HG02840 (cell line): ENCODE measurements at regions not wholly inside any gene's neighbourhood (a gene's known extent, or its start where the extent isn't known, plus 50 kb on each side); places are given as distances from the start of the nearest gene placed in this dataset.
"Not testable (repeated sequence)": the region's sequence is repeated elsewhere in the genome, so short reads cannot be mapped to it uniquely, and the experiment has no call there.

Experiments
- ATAC-seq: cut with Tn5 transposase; IDR thresholded peaks from one replicate; pipeline ENCODE4 v1.9.1; 2021; ENCODE audit warnings: mild to moderate bottlenecking, moderate library complexity, moderate number of reproducible peaks; ENCODE audit not compliant: unreplicated experiment, low FRiP score

DNA sequence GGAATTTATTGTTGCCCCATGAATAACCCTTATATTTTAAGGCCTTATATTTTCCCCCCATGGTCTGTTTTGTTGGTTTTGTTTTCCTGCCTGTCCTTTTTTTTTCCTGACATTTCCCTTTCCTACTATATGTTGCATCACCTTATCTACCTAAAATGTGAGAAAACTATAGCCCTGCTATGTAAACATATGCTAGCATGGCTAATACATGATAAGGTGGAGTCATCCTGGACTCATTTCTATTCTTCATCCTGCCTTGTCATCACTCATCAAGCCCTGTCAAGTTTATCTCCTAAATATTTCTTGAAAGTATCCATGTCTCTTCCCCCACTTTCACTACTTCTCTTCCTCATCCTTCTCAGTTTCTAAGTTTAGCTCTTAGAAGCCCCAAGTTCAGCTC is 2168.8 kb upstream of the RAG2 start:
- no peak for ATAC-seq

DNA sequence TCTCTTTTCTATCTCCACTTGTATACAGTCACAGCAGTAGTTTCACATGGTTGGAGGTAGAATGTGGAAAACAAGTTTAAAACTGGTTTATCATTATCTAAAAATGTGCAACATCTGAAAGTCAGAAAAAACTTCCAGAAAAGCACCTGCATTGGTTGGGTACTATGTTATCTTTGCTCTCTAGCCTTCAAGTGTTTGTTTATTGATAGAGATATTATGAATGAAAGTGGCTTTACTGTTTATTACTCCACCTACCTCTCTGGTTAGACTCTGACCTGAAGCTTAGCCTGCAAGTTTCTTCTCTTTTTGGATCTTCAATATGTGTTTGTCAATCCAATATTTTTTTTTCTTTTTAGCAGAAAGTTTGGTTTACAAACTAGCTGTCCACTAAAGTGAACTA is 2161.4 kb upstream of the RAG2 start:
- no peak for ATAC-seq

GRCh38 chr11:38756537-38756936 is 2158.5 kb upstream of the RAG2 start:
- ATAC-seq = no peak

DNA sequence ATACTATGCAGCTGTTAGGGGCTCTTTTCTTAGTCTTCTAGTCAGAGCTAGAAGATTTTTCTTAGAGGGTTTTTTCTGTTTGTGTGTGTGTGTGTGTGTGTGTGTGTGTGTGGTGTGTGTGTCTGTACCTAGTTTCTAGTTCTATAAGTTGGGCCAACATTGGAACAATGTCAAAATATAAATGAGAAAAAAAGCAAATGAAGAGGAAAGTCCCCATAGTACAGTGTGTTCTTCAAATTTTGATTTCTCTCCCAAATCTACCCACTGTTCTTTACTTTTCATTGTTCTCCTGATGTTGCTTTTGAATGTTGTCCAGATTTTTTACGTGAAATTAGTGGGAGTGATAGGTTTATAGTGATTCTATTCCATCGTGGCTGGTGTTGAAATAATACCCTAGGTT is 2153.4 kb upstream of the RAG2 start:
- ATAC-seq = no peak

GRCh38 chr11:38746516-38746915 is 2148.5 kb upstream of the RAG2 start:
- ATAC-seq = not testable (repeated sequence)

DNA sequence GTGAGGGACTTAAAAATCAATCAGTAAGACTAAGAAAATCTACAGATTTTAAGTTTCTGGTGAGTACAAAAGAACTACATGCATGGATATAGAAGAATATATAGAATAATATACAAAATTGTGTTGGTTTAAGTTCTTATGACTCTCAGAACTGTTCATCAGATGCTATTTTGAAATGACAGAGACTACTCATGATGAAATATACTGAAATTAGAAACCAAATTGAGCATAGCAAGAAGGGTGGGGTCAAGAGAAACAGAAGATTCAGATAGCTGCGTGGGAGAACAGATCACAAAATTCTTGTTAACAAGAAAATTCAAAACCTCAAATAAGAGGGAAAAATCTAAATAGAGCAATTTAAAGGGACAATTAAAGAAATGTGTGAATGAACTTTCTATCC is 2125.3 kb upstream of the RAG2 start:
- no peak for ATAC-seq

DNA sequence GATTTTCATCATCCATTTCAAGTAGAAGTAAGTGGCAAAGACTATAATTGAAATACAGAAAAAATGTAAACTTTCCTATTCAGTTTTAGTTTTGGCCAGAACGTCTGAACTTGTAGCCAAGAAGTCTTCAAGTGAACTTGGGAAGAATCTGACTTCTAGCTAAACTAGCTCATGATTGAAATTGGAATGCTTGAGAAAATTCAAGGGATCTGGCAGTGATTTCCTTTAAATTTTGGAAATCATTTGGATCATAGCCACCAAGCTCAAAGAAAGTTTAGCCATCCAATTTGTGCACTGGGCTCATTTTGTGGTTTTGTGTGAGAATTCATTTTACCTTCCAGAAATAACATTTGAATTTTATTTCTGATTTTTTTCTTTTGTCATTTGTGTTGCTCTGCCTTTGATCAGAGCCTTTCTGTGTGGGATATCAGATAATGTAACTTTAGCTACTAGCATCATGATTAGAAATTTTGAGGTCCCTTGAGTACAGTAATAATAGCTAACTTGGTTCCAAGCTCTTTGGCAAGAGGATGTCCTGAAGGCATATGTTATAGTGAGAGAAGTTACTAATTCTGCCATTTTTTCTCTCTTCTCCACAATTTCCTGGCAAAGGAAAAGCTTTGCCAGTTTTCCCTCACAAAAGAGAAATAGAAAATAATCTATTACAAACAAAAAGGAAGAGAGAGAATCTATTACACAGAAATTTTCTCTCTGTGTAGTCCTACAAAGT is 2123.7 kb upstream of the RAG2 start:
- ATAC-seq = no peak

- ATAC-seq = no peak
These were observed 2120.6 kb upstream of the RAG2 start for GRCh38 chr11:38718659-38719058.

- ATAC-seq = no peak
These were observed 2120.0 kb upstream of the RAG2 start for GRCh38 chr11:38718049-38718448.

GRCh38 chr11:38711110-38711509 is 2113.1 kb upstream of the RAG2 start:
- ATAC-seq = no peak

DNA sequence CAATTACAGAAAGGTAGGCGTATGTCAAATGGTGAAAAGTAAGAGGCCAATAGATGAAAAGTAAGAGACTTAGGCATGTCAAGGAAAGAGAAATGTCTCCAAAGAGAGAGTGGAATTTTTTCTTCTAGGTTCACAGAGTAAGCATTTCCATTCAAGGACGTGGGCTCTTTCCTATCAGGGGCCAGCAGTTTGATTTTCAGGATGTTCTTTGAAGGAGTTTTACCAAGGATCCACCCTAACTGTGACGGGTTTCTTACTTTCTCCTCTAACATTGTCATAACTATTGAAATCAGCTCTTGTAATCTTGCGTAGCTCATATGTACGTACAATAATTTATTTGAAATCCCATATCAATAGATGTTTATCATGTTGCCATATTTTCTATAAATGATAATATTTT is 2112.2 kb upstream of the RAG2 start:
- ATAC-seq = no peak

- ATAC-seq = no peak
These were observed 2102.1 kb upstream of the RAG2 start for GRCh38 chr11:38700111-38700510.

DNA sequence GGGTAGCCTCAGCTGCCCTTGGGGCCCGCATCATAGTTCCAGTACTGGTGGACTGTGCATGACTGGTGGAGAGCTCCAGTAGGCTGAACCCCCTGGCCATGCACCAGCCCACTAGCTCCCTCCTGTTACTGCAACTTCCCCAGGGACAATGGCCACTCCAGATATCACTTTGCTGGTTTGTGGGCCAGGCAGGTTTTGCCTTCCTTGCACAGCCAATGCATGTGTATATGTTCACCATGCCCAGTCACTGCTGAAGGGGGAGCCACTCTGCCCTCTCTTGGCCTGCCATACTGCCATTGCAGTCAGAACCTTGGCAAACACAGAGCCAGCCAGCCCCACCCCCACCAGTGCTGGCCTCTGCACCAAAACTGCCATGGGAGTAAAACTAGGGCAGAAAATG is 2095.3 kb upstream of the RAG2 start:
- ATAC-seq = no peak

DNA sequence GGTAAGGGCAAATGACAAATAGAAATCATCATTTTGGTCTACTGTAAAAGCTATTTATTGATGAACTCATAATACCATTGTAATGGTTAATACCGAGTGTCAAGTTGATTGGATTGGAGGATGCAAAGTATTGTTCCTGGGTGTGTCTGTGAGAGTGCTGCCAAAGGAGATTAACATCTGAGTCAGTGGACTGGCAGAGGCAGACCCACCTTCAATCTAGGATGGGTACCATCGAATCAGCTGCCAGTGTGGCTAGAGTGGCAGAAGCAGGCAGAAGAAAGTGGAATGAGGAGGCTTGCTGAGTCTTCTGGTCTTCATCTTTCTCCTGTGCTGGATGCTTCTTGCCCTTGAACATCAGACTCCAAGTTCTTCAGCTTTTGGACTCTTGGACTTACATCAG is 2092.2 kb upstream of the RAG2 start:
- not testable (repeated sequence) for ATAC-seq

DNA sequence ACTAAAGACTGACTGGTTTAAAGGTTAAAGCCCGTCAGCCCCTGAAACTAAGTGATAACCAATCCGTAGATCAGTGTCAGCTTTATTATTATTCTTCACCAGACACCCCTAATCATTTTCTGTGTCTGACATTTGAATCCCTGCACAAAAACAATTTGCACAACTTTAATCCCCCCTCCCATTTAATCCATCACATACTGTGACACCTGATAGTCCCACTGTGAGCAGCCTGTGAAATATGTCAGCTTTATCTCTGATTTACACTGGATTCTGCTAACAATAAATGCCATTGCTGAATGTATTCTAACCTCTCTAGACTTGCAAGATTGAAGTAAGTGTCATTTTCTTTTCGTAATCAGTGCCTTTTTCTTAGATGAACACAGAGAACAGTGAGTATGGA is 2089.0 kb upstream of the RAG2 start:
- no peak for ATAC-seq

GRCh38 chr11:38683484-38683883 is 2085.4 kb upstream of the RAG2 start:
- ATAC-seq = no peak

- no peak for ATAC-seq
These were observed 2082.7 kb upstream of the RAG2 start for GRCh38 chr11:38680746-38681145.

DNA sequence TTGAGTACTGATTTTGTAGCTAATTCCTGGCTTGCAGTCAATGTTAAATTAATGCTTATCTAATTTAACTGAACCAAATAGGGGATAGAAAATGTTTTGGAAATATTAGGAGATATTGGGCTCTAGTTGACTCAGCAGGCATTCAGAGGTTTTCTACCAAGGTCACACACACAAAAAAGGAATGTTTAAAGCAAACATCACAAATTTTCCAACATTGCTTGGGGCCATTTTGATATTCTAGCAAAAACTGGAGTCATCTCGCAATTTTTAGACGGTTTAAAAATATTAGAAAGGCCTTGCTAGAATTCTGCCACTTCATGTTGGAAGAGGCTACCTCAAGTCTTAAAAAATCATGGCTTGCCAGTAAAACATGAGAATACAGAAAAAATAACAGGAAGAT is 2082.1 kb upstream of the RAG2 start:
- ATAC-seq = no peak

DNA sequence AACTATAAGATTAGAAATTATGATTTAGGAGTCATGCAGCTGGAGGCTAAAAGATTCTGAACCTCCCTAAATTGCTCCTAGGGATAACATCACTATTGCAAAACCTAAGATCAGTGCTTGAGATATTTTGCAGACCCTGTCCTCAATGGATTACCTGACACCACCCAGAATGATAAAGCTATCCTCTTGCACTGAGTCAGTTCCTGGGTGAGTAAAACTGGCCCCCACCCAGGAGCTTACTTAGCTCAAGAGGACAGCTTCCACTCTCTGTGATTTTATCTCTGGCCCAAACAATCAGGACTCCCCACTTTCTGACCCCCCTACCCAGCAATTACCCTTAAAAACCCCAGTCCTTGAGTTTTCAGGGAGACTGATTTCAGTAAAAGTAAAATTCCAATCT is 2074.4 kb upstream of the RAG2 start:
- no peak for ATAC-seq

GRCh38 chr11:38667359-38667758 is 2069.3 kb upstream of the RAG2 start:
- no peak for ATAC-seq

GRCh38 chr11:38648604-38649003 is 2050.6 kb upstream of the RAG2 start:
- no peak for ATAC-seq

GRCh38 chr11:38646382-38646781 is 2048.3 kb upstream of the RAG2 start:
- ATAC-seq = no peak

- no peak for ATAC-seq
These were observed 2042.8 kb upstream of the RAG2 start for GRCh38 chr11:38640854-38641253.
